Large intestine (tissue), 3 donors: ENCODE measurements at regions not wholly inside any gene's neighbourhood (a gene's known extent, or its start where the extent isn't known, plus 50 kb on each side); places are given as distances from the start of the nearest gene placed in this dataset.

ENCODE experiments used
- DNase-seq, 2 donors: peaks; one replicate each; pipeline versions ENCODE4 v3.0.0 to v3.0.0-alpha.2; 2013
- H3K27ac ChIP-seq: one replicate; pipeline ENCODE4 v1.5.1; 2013; ENCODE audit warnings: low read length
- H3K27me3 ChIP-seq: 2 replicates; pipeline ENCODE4 v1.6.1; 2013; ENCODE audit warnings: low read length; ENCODE audit not compliant: control insufficient read depth, insufficient read depth
- H3K36me3 ChIP-seq: 2 replicates; pipeline ENCODE4 v1.6.1; 2013; ENCODE audit warnings: low read length; ENCODE audit not compliant: control insufficient read depth, insufficient read depth
- H3K4me1 ChIP-seq: one replicate; pipeline ENCODE4 v1.6.1; 2013; ENCODE audit warnings: low read length; ENCODE audit not compliant: control insufficient read depth, insufficient read depth
- H3K4me3 ChIP-seq: one replicate; pipeline ENCODE4 v1.5.1; 2013; ENCODE audit warnings: low read length
- H3K9me3 ChIP-seq: one replicate; pipeline ENCODE4 v1.6.1; 2013; ENCODE audit warnings: mild to moderate bottlenecking, low read depth, low read length, moderate library complexity; ENCODE audit not compliant: control insufficient read depth
- WGBS: methylation state at CpG from one replicate; pipeline ENCODE4 v1.1.5; 2013; ENCODE audit warnings: low lambda C conversion rate; ENCODE audit not compliant: insufficient coverage; 5-methylcytosine and 5-hydroxymethylcytosine counted together

DNA sequence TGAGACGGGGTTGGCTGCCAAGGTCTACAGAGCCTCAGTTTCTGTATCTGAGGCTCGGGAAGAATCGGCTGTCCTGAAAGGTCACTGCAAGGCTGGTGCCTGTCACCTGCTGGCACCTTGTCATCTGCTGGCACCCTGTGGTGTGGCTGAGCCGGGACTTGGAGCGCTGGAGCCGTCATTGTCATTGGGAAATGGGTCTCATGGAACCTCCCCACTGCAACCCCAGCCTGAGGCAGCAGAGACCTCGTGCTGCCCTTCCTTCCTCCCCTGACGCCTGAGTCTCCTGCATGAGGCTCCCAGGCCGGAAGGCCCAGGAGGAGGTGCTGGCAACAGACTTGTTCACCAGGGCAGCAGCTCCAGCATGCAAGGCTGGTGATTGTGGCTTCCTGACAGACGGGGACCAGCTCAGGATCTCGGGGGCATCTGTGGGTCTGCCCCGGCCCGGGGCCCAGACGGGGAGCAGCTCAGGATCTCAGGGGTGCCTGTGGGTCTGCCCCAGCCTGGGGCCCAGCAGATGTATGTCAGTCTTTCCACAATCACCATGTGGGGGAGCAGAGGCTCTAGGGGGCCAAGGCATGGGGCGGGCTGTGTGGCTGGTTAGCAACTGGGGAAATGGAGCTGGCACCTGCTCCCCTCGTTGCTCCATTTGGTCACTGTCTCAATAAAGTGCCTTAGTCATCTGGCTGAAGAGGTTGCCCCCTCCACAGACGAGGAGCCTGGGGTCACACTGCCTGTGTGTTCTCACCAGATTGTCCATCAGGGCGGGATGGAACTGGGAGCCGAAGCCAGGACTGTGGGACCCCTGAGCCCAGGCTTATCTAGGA is 668.7 kb downstream of the BRD1 start:
- no peaks in the 10 kb centered on the region for H3K36me3 ChIP-seq
- WGBS, result no CpG with 5 or more reads among the region's 19 CpGs
- no peaks in the 10 kb centered on the region for H3K27me3 ChIP-seq
- H3K4me1 ChIP-seq, result no peaks in the 10 kb centered on the region
- no peak for DNase-seq
- no peak overlapping the region for H3K27ac ChIP-seq
- H3K4me3 ChIP-seq, result no peak overlapping the region
- H3K9me3 ChIP-seq, result no peaks in the 10 kb centered on the region

DNA sequence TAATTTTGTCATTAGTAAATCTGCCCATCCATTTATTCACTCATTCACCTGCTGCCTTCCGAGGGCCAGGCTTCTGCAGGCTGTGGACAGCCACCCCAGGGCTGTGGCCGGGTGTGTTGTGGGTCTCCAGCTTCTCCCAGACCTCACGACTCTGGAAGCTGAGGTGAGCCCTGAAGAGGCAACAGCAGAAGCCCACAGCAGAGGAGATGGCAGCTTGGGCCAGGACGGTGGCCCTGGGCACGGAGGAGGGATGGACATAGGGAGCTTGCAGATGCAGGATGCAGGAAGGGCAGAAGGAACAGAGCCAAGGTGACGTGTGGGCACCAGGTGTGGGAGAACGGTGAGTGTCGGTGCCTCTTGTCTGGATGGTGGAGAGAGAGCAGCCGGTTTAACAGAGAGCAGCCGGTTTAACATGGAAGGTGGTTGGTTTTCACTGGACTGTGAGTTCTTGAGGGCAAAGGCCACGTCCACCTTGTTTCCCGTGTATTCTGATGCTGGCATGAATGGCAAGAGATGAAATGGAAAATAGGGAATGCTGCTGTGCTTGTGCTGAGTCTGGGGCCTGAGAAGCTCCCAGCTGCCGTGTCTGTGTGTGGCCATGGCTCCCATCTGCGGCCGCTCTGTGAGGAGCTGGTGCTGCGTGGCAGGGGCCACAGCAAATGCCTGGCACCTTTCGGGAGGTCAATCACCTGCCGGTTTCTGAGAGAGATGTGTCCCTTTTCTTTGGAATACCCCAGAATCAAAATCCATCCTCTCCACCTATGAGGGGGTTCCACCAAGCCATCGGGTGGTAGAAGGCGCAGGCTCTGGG is 669.9 kb downstream of the BRD1 start:
- Histone ChIP-seq H3K4me3 (no peak overlapping the region), H3K27ac (no peak overlapping the region), H3K4me1 (no peaks in the 10 kb centered on the region), H3K27me3 (no peaks in the 10 kb centered on the region), H3K9me3 (no peaks in the 10 kb centered on the region), H3K36me3 (no peaks in the 10 kb centered on the region)
- 95% methylated on average over 4 of the region's 20 CpGs for WGBS
- no peak for DNase-seq

DNA sequence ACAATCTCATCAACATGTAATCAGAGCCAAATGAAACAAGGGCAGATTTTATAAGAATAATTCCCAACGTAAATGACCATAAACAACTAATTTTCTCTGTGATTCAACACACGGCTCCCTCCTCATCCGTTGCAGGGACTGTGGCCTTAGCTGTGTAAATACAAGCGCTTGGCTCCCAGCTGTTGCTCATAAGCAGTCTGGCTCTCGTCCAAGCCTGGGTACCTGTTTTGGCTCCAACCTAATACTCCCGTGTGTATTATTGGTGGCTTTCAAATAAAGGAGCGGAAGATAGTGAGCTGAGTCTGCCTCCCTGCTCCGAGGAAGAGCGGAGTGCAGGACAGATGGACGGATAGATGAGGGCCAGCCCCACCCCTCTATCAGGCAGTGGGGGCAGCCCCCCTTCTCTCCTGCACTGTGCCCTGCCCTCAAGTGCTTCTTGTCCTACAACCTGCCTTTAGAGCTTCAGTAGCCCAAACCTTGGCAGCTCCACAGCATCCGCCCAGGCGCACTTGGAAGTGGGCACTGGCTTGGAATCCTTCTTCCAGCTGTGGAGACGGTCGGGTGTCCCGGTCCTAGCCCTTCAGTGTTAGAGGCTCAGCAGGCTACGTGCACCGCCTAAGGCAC is 670.9 kb downstream of the BRD1 start:
- DNase-seq, result peak; percentile 33 to 67
- Histone ChIP-seq H3K36me3 (no peaks in the 10 kb centered on the region), H3K4me3 (no peak overlapping the region), H3K4me1 (peaks cover 8% of the 10 kb centered on the region), H3K9me3 (no peaks in the 10 kb centered on the region), H3K27me3 (no peaks in the 10 kb centered on the region), H3K27ac (no peak overlapping the region)
- no CpG with 5 or more reads among the region's 17 CpGs for WGBS

DNA sequence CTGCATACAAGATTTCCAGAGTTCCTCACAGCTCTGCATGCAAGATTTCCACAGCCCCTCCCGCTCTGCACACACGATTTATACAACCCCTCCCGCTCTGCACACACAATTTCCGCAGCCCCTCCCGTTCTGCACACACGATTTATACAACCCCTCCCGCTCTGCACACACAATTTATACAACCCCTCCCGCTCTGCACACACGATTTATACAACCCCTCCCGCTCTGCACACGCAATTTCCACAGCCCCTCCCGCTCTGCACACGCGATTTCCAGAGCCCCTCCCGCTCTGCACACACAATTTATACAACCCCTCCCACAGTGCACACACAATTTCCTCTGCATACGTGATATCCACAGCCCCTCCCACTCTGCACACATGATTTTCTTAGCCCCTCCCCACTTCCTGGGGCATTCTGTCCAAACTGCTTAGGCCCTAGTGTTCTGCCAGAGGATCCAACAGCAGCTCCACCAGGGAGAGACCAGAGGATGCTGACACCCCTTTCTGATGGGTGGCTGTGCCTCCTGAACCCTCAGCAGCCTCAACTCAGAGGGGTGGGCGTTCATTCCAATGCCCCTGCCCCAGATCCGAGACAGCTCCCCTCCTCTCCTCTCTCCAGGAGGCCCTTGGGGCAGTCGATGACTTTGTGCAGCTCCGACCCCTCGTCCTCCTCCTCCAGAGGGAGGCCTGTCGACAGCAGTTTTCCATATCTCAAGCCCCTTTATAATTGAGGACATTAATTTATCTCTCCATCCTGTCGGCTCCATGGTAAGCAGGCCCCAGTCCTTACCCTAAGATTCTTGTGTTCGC is 671.7 kb downstream of the BRD1 start:
- H3K9me3 ChIP-seq, result no peaks in the 10 kb centered on the region
- H3K36me3 ChIP-seq, result no peaks in the 10 kb centered on the region
- H3K27ac ChIP-seq, result no peak overlapping the region
- DNase-seq, result peak in 1 of 2 donors; percentile 14
- H3K4me1 ChIP-seq, result peaks cover 16% of the 10 kb centered on the region
- WGBS, result 62% methylated on average over 3 of the region's 24 CpGs
- H3K4me3 ChIP-seq, result no peak overlapping the region
- no peaks in the 10 kb centered on the region for H3K27me3 ChIP-seq

DNA sequence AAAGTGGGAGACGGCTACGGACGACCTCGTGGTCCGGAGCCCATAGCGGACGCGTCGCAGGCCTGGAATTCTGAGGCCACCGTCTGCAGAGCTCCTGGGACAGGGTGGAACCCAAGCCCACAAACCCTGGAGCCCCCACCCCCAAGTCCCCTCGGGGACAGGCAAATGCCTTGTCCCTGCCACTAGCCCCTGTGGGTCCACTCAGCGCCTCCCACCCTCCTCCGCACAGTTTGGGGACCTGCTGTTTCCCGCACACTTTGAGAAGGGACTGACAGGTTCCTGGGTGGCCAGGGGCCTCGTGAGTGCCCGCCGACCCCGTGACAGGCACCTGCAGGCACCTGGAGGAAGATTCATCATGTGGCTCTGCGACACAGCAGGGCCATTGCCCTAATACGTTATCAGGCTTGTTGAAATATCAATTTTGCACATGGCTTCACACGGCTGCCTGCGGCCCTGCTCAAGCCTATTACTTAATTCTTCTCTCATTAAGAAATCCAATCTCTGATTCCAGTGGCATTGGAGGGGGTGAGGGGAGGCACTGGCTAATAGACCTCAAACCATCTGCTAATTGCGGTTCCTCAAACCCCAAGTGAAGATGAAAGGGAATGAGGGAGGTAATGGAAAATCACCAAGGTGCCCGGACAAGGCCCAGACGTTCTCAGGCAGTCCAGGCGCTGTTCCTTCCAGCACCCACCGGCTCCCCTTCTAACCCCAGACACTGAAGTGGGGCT is 672.5 kb downstream of the BRD1 start:
- no peaks in the 10 kb centered on the region for H3K9me3 ChIP-seq
- no peak overlapping the region for H3K27ac ChIP-seq
- no peak for DNase-seq
- WGBS, result no CpG with 5 or more reads among the region's 27 CpGs
- peaks cover 24% of the 10 kb centered on the region for H3K4me1 ChIP-seq
- no peaks in the 10 kb centered on the region for H3K36me3 ChIP-seq
- no peaks in the 10 kb centered on the region for H3K27me3 ChIP-seq
- H3K4me3 ChIP-seq, result no peak overlapping the region

DNA sequence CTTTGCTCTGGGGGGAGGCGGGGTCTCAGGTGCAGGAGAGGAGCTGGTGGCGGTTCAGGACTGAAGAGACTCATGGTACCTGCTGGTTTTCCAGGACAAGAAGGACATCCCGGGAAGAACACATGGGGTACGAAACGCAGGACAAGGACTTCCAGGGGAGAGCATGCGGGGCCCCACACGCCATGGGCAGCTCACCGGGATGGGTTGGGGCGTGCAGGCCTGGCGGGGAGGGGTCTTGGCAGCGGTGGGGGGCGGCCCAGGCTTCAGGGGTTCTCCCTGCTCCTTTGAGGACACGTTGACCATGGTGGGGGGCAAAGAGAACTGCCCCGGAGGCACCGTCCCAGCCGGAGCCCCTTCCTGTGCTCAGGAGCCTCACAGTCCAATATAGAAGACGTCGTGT is 673.2 kb downstream of the BRD1 start:
- no CpG with 5 or more reads among the region's 18 CpGs for WGBS
- Histone ChIP-seq H3K36me3 (no peaks in the 10 kb centered on the region), H3K9me3 (no peaks in the 10 kb centered on the region), H3K4me3 (no peak overlapping the region), H3K4me1 (peaks cover 28% of the 10 kb centered on the region), H3K27ac (no peak overlapping the region), H3K27me3 (no peaks in the 10 kb centered on the region)
- no peak for DNase-seq

DNA sequence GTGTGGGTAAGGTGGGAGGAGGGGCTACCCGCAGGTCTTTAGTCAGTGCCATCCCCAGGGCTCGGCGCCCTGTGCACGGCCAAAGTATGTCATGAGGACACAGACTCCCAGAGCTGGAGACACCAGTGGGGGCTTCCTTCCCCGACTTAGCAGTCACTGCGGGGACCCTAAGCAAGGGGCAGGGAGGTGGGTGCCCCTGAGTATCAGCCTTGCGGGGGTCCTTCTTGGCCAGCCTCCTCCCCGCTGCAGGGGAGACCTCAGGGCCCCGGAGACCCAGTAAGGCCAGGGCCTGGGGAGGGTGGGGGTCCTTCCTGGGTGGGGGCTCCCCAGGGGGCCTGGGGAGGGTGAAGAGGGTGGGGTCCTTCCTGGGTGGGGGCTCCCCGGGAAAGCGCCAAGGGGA is 673.8 kb downstream of the BRD1 start:
- Histone ChIP-seq H3K4me1 (peaks cover 28% of the 10 kb centered on the region), H3K36me3 (no peaks in the 10 kb centered on the region), H3K4me3 (no peak overlapping the region), H3K27me3 (no peaks in the 10 kb centered on the region), H3K9me3 (no peaks in the 10 kb centered on the region), H3K27ac (no peak overlapping the region)
- no peak for DNase-seq
- no CpG with 5 or more reads among the region's 11 CpGs for WGBS

DNA sequence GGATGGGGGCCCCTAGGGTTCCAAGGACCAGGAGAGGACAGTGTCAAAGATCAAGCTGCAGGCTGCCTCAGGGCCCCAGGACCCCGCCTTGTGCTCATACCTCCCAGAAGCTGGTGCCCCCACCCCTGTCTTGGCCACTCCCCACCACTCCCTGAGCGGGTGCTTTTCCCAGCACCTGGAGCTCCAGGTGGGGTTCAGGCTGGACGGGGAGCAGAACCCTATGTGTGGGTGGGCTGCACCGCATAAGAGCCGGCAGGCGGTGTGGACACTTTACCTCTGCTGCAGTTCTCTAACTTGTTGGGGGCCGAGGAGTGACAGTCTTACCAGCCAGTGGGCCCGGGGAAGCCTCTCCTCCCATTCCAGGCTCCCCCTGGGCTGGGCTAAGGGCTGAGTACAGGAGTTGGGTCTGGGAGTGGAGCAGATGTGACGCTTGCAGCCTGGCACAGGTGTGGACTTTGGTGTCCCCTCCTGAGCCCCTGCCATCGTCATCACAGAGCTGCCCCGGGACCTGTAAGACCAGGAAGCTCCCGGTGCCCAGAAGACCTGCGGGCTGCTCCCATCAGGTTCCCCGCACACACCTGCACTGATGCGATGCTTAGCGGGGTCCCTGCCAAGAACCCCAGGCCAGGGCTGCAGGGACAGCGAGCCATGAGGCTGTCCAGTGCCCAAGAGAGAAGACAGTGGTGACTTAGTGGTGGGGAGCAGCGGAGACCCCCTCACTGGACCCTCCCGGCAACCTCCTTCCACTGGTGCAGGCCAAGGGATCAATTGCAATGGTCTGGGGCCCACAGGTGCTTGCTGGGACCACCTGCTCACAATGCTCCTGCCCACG is 674.5 kb downstream of the BRD1 start:
- DNase-seq, result peak; percentile 72 to 90
- H3K27me3 ChIP-seq, result no peaks in the 10 kb centered on the region
- H3K27ac ChIP-seq, result peak overlapping the region; percentile 58
- no peak overlapping the region for H3K4me3 ChIP-seq
- H3K36me3 ChIP-seq, result no peaks in the 10 kb centered on the region
- H3K4me1 ChIP-seq, result peaks cover 28% of the 10 kb centered on the region
- no peaks in the 10 kb centered on the region for H3K9me3 ChIP-seq
- no CpG with 5 or more reads among the region's 20 CpGs for WGBS
